GM23338 (cell line): ENCODE measurements at regions not wholly inside any gene's neighbourhood (a gene's known extent, or its start where the extent isn't known, plus 50 kb on each side); places are given as distances from the start of the nearest gene placed in this dataset.
"Not testable (repeated sequence)": the region's sequence is repeated elsewhere in the genome, so short reads cannot be mapped to it uniquely, and the experiment has no call there.

ENCODE experiments used
- CREB1 ChIP-seq: fragments of 250-450 bp; sonication (Bioruptor Pico); IDR thresholded peaks from 2 replicates; pipeline ENCODE4 v1.5.0; 2020; ENCODE audit warnings: low read depth, mild to moderate bottlenecking, moderate library complexity
- EZH2 ChIP-seq: fragments of 200-600 bp; sonication (generic); IDR thresholded peaks from one replicate; pipeline ENCODE4 v1.8.0; 2017; ENCODE audit warnings: antibody characterized with exemption, mild to moderate bottlenecking, low read depth; ENCODE audit not compliant: unreplicated experiment
- EZH2phosphoT487 ChIP-seq: fragments of 200-600 bp; sonication (generic); IDR thresholded peaks from one replicate; pipeline ENCODE4 v1.8.1; 2018; ENCODE audit warnings: antibody characterized with exemption; ENCODE audit not compliant: unreplicated experiment
- JUNB ChIP-seq: IDR thresholded peaks from one replicate; pipeline ENCODE4 v1.6.1; 2016; ENCODE audit warnings: antibody characterized with exemption; ENCODE audit not compliant: unreplicated experiment
- NANOG ChIP-seq: IDR thresholded peaks from 2 replicates; pipeline ENCODE4 v1.6.1; 2016; ENCODE audit warnings: antibody characterized with exemption, borderline replicate concordance
- POLR2AphosphoS5 ChIP-seq: IDR thresholded peaks from 2 replicates; pipeline ENCODE4 v1.6.1; 2016; ENCODE audit warnings: antibody characterized with exemption, low read depth
- TF ChIP-seq, protein P1 (sequence below), 2 experiments: fragments of 200-600 bp in 1 of 2; sonication (generic) in 1 of 2; conservative IDR thresholded peaks; 2 replicates each; pipeline versions ENCODE4 v1.5.1 to v1.6.1; 2016 to 2017; ENCODE audit warnings: antibody characterized with exemption in 2 of 2, low read depth in 2 of 2, mild to moderate bottlenecking in 2 of 2, moderate library complexity in 1 of 2

DNA sequence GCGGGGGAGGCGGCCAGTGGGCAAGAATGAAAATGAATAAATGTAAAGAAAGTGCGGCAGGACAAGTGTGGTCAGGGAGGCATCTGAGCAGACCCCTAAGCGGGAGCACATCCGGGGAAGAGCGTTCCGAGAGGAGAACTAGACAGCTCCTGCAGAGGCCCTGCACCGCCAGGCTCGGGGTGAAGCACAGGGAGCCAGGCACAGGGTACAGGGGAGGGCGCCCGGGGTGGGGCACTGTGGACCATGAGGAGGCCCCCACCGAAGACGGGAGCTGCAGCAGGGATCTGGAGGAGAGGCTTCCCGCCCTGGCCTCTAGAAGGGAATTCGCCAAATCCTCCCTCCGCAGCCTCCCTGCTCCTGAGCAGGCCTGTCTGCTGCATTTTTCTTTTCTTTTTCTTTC, 77.5 kb downstream of the KCNJ18 start:
- TF ChIP-seq, protein P1, sequence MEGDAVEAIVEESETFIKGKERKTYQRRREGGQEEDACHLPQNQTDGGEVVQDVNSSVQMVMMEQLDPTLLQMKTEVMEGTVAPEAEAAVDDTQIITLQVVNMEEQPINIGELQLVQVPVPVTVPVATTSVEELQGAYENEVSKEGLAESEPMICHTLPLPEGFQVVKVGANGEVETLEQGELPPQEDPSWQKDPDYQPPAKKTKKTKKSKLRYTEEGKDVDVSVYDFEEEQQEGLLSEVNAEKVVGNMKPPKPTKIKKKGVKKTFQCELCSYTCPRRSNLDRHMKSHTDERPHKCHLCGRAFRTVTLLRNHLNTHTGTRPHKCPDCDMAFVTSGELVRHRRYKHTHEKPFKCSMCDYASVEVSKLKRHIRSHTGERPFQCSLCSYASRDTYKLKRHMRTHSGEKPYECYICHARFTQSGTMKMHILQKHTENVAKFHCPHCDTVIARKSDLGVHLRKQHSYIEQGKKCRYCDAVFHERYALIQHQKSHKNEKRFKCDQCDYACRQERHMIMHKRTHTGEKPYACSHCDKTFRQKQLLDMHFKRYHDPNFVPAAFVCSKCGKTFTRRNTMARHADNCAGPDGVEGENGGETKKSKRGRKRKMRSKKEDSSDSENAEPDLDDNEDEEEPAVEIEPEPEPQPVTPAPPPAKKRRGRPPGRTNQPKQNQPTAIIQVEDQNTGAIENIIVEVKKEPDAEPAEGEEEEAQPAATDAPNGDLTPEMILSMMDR (conservative IDR thresholded peaks at IDR 0.05; ENCODE audit: low read depth in 2 of 2) = not testable (repeated sequence)
- TF ChIP-seq NANOG; EZH2; CREB1 (CRISPR knock-in tag); EZH2phosphoT487; POLR2AphosphoS5; JUNB: not testable (repeated sequence)
